GM10248 (cell line): ENCODE measurements at regions not wholly inside any gene's neighbourhood (a gene's known extent, or its start where the extent isn't known, plus 50 kb on each side); places are given as distances from the start of the nearest gene placed in this dataset.

Source experiments
- CTCF ChIA-PET: fragments of 300-600 bp; sonication (Branson Sonifier 250); formaldehyde crosslinking; extraction: SDS; loops from one replicate; lab custom pipeline; 2021; ENCODE audit warnings: antibody characterized with exemption; lab: Yijun Ruan, JAX
- POLR2A ChIA-PET: fragments of 350-650 bp; sonication (Branson Sonifier 250); formaldehyde crosslinking; extraction: SDS; loops from one replicate; lab custom pipeline; 2020; ENCODE audit warnings: antibody characterized with exemption; lab: Yijun Ruan, JAX
- DNase-seq: peaks from one replicate; pipeline ENCODE4 v3.0.0; 2012; ENCODE audit errors: extremely low spot score
- TF ChIP-seq, protein P1 (sequence below): IDR thresholded peaks from 2 replicates; pipeline ENCODE4 v1.5.1; 2012; ENCODE audit warnings: mild to moderate bottlenecking, low read depth; ENCODE audit errors: extremely low read depth, missing control alignments, control extremely low read depth

- ChIA-PET POLR2A (no interaction called here), CTCF (no interaction called here)
- TF ChIP-seq, protein P1, sequence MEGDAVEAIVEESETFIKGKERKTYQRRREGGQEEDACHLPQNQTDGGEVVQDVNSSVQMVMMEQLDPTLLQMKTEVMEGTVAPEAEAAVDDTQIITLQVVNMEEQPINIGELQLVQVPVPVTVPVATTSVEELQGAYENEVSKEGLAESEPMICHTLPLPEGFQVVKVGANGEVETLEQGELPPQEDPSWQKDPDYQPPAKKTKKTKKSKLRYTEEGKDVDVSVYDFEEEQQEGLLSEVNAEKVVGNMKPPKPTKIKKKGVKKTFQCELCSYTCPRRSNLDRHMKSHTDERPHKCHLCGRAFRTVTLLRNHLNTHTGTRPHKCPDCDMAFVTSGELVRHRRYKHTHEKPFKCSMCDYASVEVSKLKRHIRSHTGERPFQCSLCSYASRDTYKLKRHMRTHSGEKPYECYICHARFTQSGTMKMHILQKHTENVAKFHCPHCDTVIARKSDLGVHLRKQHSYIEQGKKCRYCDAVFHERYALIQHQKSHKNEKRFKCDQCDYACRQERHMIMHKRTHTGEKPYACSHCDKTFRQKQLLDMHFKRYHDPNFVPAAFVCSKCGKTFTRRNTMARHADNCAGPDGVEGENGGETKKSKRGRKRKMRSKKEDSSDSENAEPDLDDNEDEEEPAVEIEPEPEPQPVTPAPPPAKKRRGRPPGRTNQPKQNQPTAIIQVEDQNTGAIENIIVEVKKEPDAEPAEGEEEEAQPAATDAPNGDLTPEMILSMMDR = no peak
- no peak for DNase-seq
These were observed 248.0 kb upstream of the CNTN3 start for GRCh38 chr3:74862476-74862875.

GRCh38 chr3:74861211-74861610 lies 246.8 kb upstream of the CNTN3 start:
- ChIA-PET CTCF (no interaction called here), POLR2A (no interaction called here)
- no peak for DNase-seq
- TF ChIP-seq, protein P1 = no peak

GRCh38 chr3:74858086-74858485 lies 243.6 kb upstream of the CNTN3 start:
- TF ChIP-seq, protein P1 = no peak
- no peak for DNase-seq
- POLR2A ChIA-PET = no interaction called here
- CTCF ChIA-PET = interaction anchor here (0.9 kb wide), 1 partner anchor 13 kb away, joined by 3 read pairs; no protein-coding TSS in a partner anchor

DNA sequence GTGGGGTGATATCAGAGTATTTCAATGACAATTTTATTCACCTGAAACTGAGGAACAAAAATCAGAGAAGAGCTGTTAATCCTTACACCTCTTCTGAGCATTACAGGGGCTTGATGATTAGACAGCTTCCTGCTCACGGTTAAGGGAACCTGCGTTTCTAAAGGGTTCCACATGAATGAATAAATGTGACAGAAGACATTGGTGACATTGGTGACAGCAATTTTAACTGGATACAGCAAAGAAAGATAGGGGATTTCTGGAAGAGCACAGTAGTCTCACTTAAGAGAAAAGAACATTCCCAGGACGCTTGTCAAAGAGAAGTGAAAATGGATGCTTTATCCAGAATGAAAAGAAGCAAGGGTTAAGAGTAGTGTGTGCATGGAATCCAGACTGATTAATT lies 235.9 kb upstream of the CNTN3 start:
- TF ChIP-seq, protein P1 = no peak
- CTCF ChIA-PET = no interaction called here
- no peak for DNase-seq
- POLR2A ChIA-PET = no interaction called here

GRCh38 chr3:74847093-74847492 lies 232.6 kb upstream of the CNTN3 start:
- ChIA-PET CTCF (no interaction called here), POLR2A (no interaction called here)
- TF ChIP-seq, protein P1 = no peak
- no peak for DNase-seq

GRCh38 chr3:74845081-74845480 lies 230.6 kb upstream of the CNTN3 start:
- POLR2A ChIA-PET = no interaction called here
- TF ChIP-seq, protein P1 = no peak
- CTCF ChIA-PET = interaction anchor here (1.9 kb wide), 1 partner anchor 13 kb away, joined by 7 read pairs; no protein-coding TSS in a partner anchor
- no peak for DNase-seq

DNA sequence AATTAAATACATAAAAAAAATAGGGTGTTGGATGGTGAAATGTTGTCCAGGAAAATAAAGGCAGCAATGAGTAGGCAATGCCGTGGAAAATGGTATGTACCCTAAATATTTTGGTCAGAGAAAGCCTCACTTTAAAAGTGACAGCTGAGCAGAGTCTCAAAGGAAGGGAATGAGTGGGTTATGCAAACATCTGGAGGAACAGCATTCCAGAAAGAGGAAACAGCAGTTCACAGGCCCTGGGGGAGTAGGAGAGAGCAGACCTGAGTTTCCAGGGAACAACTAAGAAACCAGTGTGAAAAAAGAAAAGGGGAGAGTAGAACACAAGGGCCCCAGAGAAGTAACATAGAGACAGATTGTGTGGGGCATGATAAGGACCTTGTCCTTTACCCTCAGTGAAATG lies 230.0 kb upstream of the CNTN3 start:
- DNase-seq = no peak
- ChIA-PET POLR2A (no interaction called here), CTCF (no interaction called here)

More for the DNA sequence above, 230.0 kb upstream of the CNTN3 start:
- TF ChIP-seq, protein P1 = no peak
